BE2C (cell line): ENCODE measurements at regions not wholly inside any gene's neighbourhood (a gene's known extent, or its start where the extent isn't known, plus 50 kb on each side); places are given as distances from the start of the nearest gene placed in this dataset.

Experiments used
- DNase-seq: peaks from one replicate; pipeline ENCODE4 v3.0.0-alpha.2; 2020
- H3K27me3 ChIP-seq: fragments of 250-450 bp; sonication (Bioruptor Pico); 2 replicates; pipeline ENCODE4 v1.5.1; 2020; ENCODE audit warnings: mild to moderate bottlenecking
- H3K36me3 ChIP-seq: fragments of 250-450 bp; sonication (Bioruptor Pico); 2 replicates; pipeline ENCODE4 v1.5.1; 2020; ENCODE audit warnings: mild to moderate bottlenecking
- H3K4me1 ChIP-seq: fragments of 250-450 bp; sonication (Bioruptor Pico); 2 replicates; pipeline ENCODE4 v1.5.1; 2020
- H3K4me3 ChIP-seq: 2 replicates; pipeline ENCODE4 v1.5.1; 2011; ENCODE audit warnings: low read depth, low read length
- H3K9me3 ChIP-seq: fragments of 250-450 bp; sonication (Bioruptor Pico); 2 replicates; pipeline ENCODE4 v1.5.1; 2020
- CTCF ChIP-seq: IDR thresholded peaks from 2 replicates; pipeline ENCODE4 v1.5.1; 2012; ENCODE audit warnings: mild to moderate bottlenecking, low read depth, low read length

GRCh38 chr5:74167206-74167929, 473.2 kb downstream of the ENC1 start:
- Histone ChIP-seq H3K4me3 (no peak overlapping the region), H3K9me3 (no peaks in the 10 kb centered on the region)
- DNase-seq: no peak

DNA sequence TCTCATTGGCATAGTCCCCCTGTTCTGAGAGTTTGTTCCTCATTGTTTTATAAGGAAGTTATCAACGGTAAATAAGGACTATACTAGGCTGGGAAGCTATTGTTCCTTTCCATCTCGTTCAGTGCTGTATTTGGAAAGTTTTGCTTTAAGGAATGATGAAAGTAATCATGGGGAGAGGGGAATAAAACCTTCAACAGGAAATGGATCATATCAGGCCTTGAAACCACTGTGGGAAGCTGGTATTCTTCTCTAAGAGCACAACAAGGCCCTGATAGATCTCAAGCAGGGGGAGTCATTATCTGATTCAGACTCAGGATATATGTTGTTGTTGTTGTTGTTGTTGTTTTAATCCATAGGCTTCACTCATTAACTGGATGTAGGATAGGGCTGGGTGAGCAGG, 474.5 kb downstream of the ENC1 start:
- Histone ChIP-seq H3K9me3 (no peaks in the 10 kb centered on the region), H3K4me3 (no peak overlapping the region), H3K4me1 (peaks cover 13% of the 10 kb centered on the region; the same call in 1 of the 2 replicates), H3K27me3 (no peaks in the 10 kb centered on the region), H3K36me3 (no peaks in the 10 kb centered on the region)
- no peak for TF ChIP-seq CTCF
- no peak for DNase-seq

More at GRCh38 chr5:74167206-74167929, 473.2 kb downstream of the ENC1 start:
- Histone ChIP-seq H3K27me3 (no peaks in the 10 kb centered on the region), H3K4me1 (peaks cover 12% of the 10 kb centered on the region; the same call in 1 of the 2 replicates), H3K36me3 (no peaks in the 10 kb centered on the region)
- TF ChIP-seq CTCF: no peak

DNA sequence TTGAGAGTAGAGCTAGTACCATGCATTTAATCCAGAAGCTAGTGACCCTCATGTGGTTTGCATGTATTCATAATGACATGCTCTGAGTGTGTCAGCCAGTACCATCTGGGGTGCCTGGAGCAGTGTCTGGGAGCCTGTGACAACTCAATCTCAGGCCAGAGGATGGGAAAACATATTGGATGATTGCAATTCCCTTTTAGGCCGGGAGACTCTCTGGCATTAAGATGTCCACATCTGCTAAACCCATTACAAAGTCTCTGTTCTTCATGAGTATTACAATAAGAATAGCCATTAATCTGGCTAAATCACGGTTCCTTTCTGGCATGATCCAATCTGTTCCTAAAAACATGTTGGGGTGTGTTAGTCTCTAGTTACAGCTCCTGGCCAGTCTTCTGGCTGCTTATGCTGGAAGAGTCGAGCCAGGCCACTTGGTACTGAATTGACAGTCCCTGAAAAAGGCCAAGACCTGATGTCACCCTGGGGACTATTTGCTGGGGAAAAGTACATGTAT, 475.7 kb downstream of the ENC1 start:
- no peak overlapping the region for H3K4me3 ChIP-seq
- DNase-seq: peak; percentile 45
- no peaks in the 10 kb centered on the region for H3K36me3 ChIP-seq
- H3K4me1 ChIP-seq: peaks cover 13% of the 10 kb centered on the region; the same call in 1 of the 2 replicates
- no peaks in the 10 kb centered on the region for H3K27me3 ChIP-seq
- TF ChIP-seq CTCF: no peak
- H3K9me3 ChIP-seq: no peaks in the 10 kb centered on the region

- no peaks in the 10 kb centered on the region for H3K36me3 ChIP-seq
- H3K4me1 ChIP-seq: peaks cover 13% of the 10 kb centered on the region; the same call in 1 of the 2 replicates
- TF ChIP-seq CTCF: no peak
- H3K27me3 ChIP-seq: no peaks in the 10 kb centered on the region
- no peak overlapping the region for H3K4me3 ChIP-seq
- no peaks in the 10 kb centered on the region for H3K9me3 ChIP-seq
- no peak for DNase-seq
Observed at GRCh38 chr5:74162524-74162923, 478.0 kb downstream of the ENC1 start.

- Histone ChIP-seq H3K9me3 (no peaks in the 10 kb centered on the region), H3K4me3 (no peak overlapping the region), H3K4me1 (peaks cover 13% of the 10 kb centered on the region; the same call in 1 of the 2 replicates), H3K27me3 (no peaks in the 10 kb centered on the region), H3K36me3 (no peaks in the 10 kb centered on the region)
- TF ChIP-seq CTCF: no peak
- DNase-seq: no peak
Observed at GRCh38 chr5:74161170-74161569, 479.4 kb downstream of the ENC1 start.

DNA sequence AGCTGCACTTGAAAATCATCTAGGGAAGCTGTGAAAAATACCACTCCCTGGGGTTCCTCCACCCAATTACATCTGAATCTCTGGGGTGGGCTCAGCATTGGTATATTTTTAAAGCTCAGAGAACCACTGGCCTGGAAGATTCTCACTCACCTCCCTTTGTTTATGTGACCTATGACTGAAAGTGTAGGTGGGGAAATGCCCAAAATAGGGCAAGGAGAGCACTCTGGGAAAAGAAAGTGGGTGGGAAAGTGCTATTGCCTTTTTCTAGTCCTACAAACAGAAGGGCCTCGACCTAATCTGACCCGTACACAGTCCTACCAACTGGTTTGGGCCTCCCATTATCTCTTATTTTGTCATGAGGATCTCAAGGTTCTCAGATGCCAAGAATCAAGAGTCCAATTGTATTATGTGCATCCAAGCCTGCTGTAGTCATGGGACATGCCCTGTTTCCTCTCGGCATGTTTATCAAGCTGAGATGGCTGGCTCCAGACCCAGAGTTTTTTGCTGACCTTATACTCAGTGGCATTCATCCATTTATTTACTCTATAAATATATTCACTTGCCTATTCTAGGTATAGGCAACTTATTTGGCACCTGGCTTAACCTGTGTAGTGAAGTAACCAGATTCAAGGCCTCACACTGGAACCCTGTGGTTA, 483.7 kb downstream of the ENC1 start:
- Histone ChIP-seq H3K36me3 (no peaks in the 10 kb centered on the region), H3K9me3 (no peaks in the 10 kb centered on the region), H3K4me3 (no peak overlapping the region), H3K4me1 (no peaks in the 10 kb centered on the region), H3K27me3 (no peaks in the 10 kb centered on the region)
- no peak for DNase-seq
- TF ChIP-seq CTCF: no peak
